Parathyroid adenoma (tissue), 2 donors: ENCODE measurements at regions not wholly inside any gene's neighbourhood (a gene's known extent, or its start where the extent isn't known, plus 50 kb on each side); places are given as distances from the start of the nearest gene placed in this dataset.

Experiments used
- H2AFZ ChIP-seq: fragments of 300-600 bp; sonication (generic); one replicate; pipeline ENCODE4 v1.7.0; 2017; ENCODE audit warnings: antibody characterized with exemption, mild to moderate bottlenecking
- H3K27ac ChIP-seq: fragments of 300-600 bp; sonication (generic); one replicate; pipeline ENCODE4 v1.7.0; 2017
- H3K27me3 ChIP-seq: fragments of 300-600 bp; sonication (generic); one replicate; pipeline ENCODE4 v1.7.0; 2017; ENCODE audit warnings: low read length; ENCODE audit not compliant: control insufficient read depth, insufficient read depth
- H3K36me3 ChIP-seq: fragments of 300-600 bp; sonication (generic); one replicate; pipeline ENCODE4 v1.7.0; 2017; ENCODE audit warnings: low read length; ENCODE audit not compliant: control insufficient read depth, insufficient read depth
- H3K4me1 ChIP-seq: fragments of 300-600 bp; sonication (generic); one replicate; pipeline ENCODE4 v1.7.0; 2017; ENCODE audit warnings: control low read depth
- H3K4me2 ChIP-seq: fragments of 300-600 bp; sonication (generic); one replicate; pipeline ENCODE4 v1.7.0; 2017; ENCODE audit warnings: low read length
- H3K4me3 ChIP-seq: fragments of 300-600 bp; sonication (generic); one replicate; pipeline ENCODE4 v1.7.0; 2017; ENCODE audit warnings: low read depth, low read length
- H3K79me2 ChIP-seq: fragments of 300-600 bp; sonication (generic); one replicate; pipeline ENCODE4 v1.7.0; 2017; ENCODE audit warnings: control low read depth
- H3K9ac ChIP-seq: fragments of 300-600 bp; sonication (generic); one replicate; pipeline ENCODE4 v1.7.0; 2017; ENCODE audit warnings: mild to moderate bottlenecking
- H3K9me3 ChIP-seq: fragments of 300-600 bp; sonication (generic); one replicate; pipeline ENCODE4 v1.7.0; 2017; ENCODE audit warnings: low read length; ENCODE audit not compliant: control insufficient read depth
- TF ChIP-seq, protein P1 (sequence below): fragments of 300-600 bp; sonication (generic); IDR thresholded peaks from one replicate; pipeline ENCODE4 v1.7.0; 2017; ENCODE audit warnings: antibody characterized with exemption, mild to moderate bottlenecking
- donor health status: primary hyperparathyroidism.

DNA sequence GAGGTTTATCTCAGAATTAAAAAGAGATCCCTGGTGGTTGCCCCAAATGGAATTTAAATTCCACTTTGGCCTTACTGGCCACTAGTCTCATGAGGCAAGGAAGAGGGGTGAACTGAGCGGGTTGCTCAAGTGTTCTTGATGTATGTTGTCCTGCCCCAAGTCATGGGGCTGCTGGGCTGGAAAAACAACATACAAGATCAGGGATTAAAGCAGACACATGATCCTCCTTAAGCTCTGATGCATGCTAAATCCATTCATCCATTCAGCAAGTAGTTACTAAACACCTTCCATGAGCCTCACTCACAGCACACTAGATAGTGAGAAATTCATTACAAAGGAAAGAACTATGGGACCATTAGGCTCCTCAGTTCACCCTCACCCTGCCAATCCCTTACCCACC, 196.3 kb downstream of the MREG start:
- H3K9me3 ChIP-seq = no peaks in the 10 kb centered on the region
- H3K9ac ChIP-seq = no peak overlapping the region
- no peaks in the 10 kb centered on the region for H3K27me3 ChIP-seq
- no peak overlapping the region for H2AFZ ChIP-seq
- no peaks in the 10 kb centered on the region for H3K4me1 ChIP-seq
- H3K79me2 ChIP-seq = no peaks in the 10 kb centered on the region
- H3K4me2 ChIP-seq = no peak overlapping the region
- H3K36me3 ChIP-seq = no peaks in the 10 kb centered on the region
- H3K27ac ChIP-seq = no peak overlapping the region
- TF ChIP-seq, protein P1, sequence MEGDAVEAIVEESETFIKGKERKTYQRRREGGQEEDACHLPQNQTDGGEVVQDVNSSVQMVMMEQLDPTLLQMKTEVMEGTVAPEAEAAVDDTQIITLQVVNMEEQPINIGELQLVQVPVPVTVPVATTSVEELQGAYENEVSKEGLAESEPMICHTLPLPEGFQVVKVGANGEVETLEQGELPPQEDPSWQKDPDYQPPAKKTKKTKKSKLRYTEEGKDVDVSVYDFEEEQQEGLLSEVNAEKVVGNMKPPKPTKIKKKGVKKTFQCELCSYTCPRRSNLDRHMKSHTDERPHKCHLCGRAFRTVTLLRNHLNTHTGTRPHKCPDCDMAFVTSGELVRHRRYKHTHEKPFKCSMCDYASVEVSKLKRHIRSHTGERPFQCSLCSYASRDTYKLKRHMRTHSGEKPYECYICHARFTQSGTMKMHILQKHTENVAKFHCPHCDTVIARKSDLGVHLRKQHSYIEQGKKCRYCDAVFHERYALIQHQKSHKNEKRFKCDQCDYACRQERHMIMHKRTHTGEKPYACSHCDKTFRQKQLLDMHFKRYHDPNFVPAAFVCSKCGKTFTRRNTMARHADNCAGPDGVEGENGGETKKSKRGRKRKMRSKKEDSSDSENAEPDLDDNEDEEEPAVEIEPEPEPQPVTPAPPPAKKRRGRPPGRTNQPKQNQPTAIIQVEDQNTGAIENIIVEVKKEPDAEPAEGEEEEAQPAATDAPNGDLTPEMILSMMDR = no peak
- no peak overlapping the region for H3K4me3 ChIP-seq

DNA sequence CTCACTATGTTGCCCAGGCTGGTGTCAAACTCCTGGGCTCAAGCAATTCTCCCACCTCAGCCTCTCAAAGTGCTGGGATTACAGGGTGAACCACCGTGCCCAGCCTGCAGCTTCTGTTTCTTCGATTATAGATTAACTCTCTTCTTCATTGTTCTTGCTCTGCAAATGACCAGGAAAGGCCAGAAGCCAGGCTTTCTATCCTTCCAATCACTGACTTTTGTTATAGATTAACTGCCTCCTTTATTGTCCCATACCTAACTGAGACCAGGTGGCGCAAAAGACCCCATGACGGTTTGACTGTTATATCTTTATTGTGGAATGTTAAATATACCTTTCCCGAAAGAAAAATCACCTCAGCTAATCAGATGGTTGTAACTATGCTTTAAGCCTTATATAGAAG, 196.9 kb downstream of the MREG start:
- no peaks in the 10 kb centered on the region for H3K9me3 ChIP-seq
- no peaks in the 10 kb centered on the region for H3K36me3 ChIP-seq
- no peak overlapping the region for H3K9ac ChIP-seq
- no peak overlapping the region for H3K27ac ChIP-seq
- H3K4me3 ChIP-seq = no peak overlapping the region
- TF ChIP-seq, protein P1 = no peak
- no peaks in the 10 kb centered on the region for H3K27me3 ChIP-seq
- H3K4me2 ChIP-seq = no peak overlapping the region
- no peaks in the 10 kb centered on the region for H3K79me2 ChIP-seq
- H3K4me1 ChIP-seq = no peaks in the 10 kb centered on the region
- H2AFZ ChIP-seq = no peak overlapping the region

DNA sequence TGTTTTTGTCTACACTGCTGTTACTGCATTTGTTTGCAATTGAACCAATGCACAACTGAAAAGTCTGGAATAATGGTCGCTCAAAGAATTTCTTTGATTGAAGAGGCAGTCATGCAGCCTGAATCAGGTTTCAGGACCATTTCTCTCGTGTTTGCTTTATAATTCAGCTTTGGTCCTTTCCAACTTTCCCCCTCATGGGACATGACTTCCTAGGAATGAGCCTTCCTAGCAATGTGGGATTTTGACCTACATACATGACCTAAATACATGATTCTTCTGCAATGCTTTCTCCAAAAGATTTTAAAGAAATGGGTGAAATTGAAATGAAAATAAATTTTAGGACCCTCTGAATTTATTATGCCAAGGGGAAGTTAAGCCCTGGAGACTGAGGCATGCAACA, 197.4 kb downstream of the MREG start:
- Histone ChIP-seq H3K79me2 (no peaks in the 10 kb centered on the region), H3K4me3 (no peak overlapping the region), H3K9ac (no peak overlapping the region), H3K27me3 (no peaks in the 10 kb centered on the region), H3K27ac (no peak overlapping the region), H3K4me2 (no peak overlapping the region), H3K36me3 (no peaks in the 10 kb centered on the region), H3K9me3 (no peaks in the 10 kb centered on the region), H3K4me1 (no peaks in the 10 kb centered on the region), H2AFZ (no peak overlapping the region)
- TF ChIP-seq, protein P1 = no peak

DNA sequence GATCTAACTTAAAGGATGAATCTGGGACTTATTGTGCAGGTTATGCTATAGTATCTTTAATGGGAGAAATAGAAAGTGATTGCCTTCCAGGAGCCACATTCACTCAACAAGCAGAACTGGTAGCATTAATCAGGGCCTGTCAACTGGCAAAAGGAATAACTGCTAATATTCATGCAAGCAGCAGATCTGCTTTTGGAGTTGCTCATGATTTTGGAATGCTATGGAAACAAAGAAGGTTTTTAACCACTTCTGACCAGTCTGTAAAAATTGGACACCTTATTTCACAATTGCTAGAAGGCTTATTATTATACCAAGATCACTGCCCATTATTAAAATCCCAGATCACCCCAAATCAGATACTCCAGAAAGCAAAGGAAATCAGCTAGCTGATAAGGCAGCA, 200.4 kb downstream of the MREG start:
- H3K4me3 ChIP-seq = no peak overlapping the region
- H3K9me3 ChIP-seq = no peaks in the 10 kb centered on the region
- no peak overlapping the region for H3K9ac ChIP-seq
- H3K4me1 ChIP-seq = no peaks in the 10 kb centered on the region
- H3K36me3 ChIP-seq = no peaks in the 10 kb centered on the region
- no peak overlapping the region for H2AFZ ChIP-seq
- TF ChIP-seq, protein P1 = no peak
- H3K27ac ChIP-seq = no peak overlapping the region
- H3K4me2 ChIP-seq = no peak overlapping the region
- no peaks in the 10 kb centered on the region for H3K79me2 ChIP-seq
- no peaks in the 10 kb centered on the region for H3K27me3 ChIP-seq

DNA sequence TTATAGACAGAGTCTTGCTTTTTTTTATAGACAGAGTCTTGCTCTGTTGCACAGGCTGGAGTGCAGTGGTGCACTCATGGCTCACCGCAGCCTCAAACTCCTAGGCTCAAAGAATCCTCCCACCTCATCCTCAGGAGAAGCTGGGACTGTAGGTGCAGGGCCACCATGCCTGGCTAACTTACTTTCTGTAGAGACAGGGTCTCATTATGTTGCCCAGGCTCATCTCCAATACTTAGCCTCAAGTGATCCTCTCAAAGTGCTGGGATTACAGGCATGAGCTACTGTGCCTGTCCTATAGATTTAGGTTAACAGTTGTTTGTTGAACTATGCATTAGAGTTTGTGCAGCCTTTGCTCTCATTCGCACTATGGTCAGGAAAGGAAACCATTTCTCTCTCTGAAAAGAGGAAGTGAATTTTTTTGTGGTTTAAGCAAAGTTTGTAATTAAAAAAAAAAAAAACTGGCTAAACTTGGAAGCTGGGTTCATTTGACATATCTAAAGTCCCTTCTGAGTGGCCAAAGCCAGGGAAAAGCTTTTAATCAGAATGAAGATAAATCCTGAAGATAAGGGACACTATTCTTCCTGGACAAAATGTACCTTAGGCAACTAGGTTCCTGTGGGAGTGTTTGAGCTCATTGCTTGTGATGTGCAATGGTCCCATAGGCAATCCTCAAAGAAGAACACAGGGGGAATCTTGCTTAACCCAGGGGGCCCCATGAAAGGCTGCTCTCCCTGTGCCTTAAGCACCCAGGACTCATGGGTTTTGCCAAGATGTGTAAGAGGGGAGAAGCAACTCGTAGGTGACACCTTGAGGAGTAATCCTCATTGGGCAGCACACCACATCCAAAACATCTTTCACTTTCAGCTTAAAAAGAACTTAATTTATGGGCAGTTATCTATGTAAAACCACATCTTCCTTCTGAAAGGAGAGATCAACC, 201.7 kb downstream of the MREG start:
- no peak overlapping the region for H3K4me3 ChIP-seq
- no peaks in the 10 kb centered on the region for H3K9me3 ChIP-seq
- TF ChIP-seq, protein P1 = no peak
- no peak overlapping the region for H3K9ac ChIP-seq
- no peaks in the 10 kb centered on the region for H3K79me2 ChIP-seq
- H3K27ac ChIP-seq = no peak overlapping the region
- no peaks in the 10 kb centered on the region for H3K27me3 ChIP-seq
- H3K36me3 ChIP-seq = no peaks in the 10 kb centered on the region
- no peak overlapping the region for H2AFZ ChIP-seq
- no peak overlapping the region for H3K4me2 ChIP-seq
- H3K4me1 ChIP-seq = no peaks in the 10 kb centered on the region
